ENCODE measurements at regions not wholly inside any gene's neighbourhood (a gene's known extent, or its start where the extent isn't known, plus 50 kb on each side); places are given as distances from the start of the nearest gene placed in this dataset.

- Histone ChIP-seq H3K27ac (replicated peaks) (no peak overlapping the region), H3K27me3 (ENCODE audit: insufficient read depth, poor library complexity, severe bottlenecking) (no peaks in the 10 kb centered on the region), H3K4me3 (replicated peaks; ENCODE audit: insufficient read depth, low read length) (no peak overlapping the region)
- TF ChIP-seq POLR2AphosphoS5 (IDR thresholded peaks at IDR 0.05; ENCODE audit: low read depth): no peak
- TF ChIP-seq GABPA (IDR thresholded peaks at IDR 0.05; ENCODE audit: low read depth): no peak
- no peak for TF ChIP-seq REST (IDR thresholded peaks at IDR 0.05; ENCODE audit: insufficient replicate concordance, low read depth)
- no peak for TF ChIP-seq SPI1 (IDR thresholded peaks at IDR 0.05; ENCODE audit: borderline replicate concordance, low read depth)
- TF ChIP-seq, protein P1, sequence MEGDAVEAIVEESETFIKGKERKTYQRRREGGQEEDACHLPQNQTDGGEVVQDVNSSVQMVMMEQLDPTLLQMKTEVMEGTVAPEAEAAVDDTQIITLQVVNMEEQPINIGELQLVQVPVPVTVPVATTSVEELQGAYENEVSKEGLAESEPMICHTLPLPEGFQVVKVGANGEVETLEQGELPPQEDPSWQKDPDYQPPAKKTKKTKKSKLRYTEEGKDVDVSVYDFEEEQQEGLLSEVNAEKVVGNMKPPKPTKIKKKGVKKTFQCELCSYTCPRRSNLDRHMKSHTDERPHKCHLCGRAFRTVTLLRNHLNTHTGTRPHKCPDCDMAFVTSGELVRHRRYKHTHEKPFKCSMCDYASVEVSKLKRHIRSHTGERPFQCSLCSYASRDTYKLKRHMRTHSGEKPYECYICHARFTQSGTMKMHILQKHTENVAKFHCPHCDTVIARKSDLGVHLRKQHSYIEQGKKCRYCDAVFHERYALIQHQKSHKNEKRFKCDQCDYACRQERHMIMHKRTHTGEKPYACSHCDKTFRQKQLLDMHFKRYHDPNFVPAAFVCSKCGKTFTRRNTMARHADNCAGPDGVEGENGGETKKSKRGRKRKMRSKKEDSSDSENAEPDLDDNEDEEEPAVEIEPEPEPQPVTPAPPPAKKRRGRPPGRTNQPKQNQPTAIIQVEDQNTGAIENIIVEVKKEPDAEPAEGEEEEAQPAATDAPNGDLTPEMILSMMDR (IDR thresholded peaks at IDR 0.05; ENCODE audit: insufficient read depth, low read length): no peak
- DNase-seq (ENCODE audit: low read depth in 1 of 2, low spot score in 1 of 2): no peak
Measured at GRCh38 chr21:43315244-43316137, 111.4 kb downstream of the SIK1 start.

GRCh38 chr21:43313939-43314405 lies 113.0 kb downstream of the SIK1 start:
- no peak overlapping the region for H3K4me3 ChIP-seq (replicated peaks; ENCODE audit: insufficient read depth, low read length)
- TF ChIP-seq, protein P1 (IDR thresholded peaks at IDR 0.05; ENCODE audit: insufficient read depth, low read length): no peak
- no peak for TF ChIP-seq POLR2AphosphoS5 (IDR thresholded peaks at IDR 0.05; ENCODE audit: low read depth)
- TF ChIP-seq GABPA (IDR thresholded peaks at IDR 0.05; ENCODE audit: low read depth): no peak
- DNase-seq (ENCODE audit: low read depth in 1 of 2, low spot score in 1 of 2): no peak
- no peak overlapping the region for H3K27ac ChIP-seq (replicated peaks)
- no peaks in the 10 kb centered on the region for H3K27me3 ChIP-seq (ENCODE audit: insufficient read depth, poor library complexity, severe bottlenecking)

DNA sequence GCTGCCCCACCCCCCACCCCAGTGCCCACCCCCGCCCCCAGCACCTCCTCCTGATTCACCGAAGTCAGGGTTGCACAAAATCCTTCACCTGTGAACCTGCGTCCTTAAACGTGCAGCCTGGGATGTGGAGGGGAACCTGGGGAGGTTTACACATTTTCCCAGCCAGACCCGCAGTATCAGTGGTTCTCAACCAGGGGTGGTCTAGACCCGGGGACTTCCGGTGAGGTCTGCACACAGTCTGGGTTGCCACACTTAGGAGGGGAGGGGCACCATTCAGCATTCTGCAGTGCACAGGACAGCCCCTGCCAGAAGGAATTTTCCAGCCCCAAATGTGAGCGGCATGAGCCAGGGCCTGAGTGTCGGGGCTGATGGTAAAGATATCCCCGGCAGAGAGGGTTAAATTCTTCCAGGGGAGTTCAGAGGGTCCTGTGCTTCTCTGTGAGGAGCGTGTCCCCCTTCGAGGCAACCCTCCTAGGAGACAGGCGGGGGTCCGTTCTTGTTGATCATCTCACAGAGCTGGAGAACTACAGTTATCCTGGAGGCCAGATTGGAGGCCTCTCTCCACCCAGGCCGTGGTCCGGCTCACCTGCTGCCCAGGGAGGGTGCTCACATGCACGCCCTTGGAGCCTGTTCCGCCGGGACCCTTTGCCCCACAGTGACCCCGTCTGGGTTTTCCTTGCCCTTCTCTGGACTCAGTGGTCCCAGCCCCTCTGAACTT lies 113.6 kb downstream of the SIK1 start:
- TF ChIP-seq SPI1 (IDR thresholded peaks at IDR 0.05; ENCODE audit: borderline replicate concordance, low read depth): no peak
- no peak for DNase-seq (ENCODE audit: low read depth in 1 of 2, low spot score in 1 of 2)
- no peak overlapping the region for H3K4me3 ChIP-seq (replicated peaks; ENCODE audit: insufficient read depth, low read length)
- H3K27me3 ChIP-seq (ENCODE audit: insufficient read depth, poor library complexity, severe bottlenecking): no peaks in the 10 kb centered on the region
- no peak overlapping the region for H3K27ac ChIP-seq (replicated peaks)

DNA sequence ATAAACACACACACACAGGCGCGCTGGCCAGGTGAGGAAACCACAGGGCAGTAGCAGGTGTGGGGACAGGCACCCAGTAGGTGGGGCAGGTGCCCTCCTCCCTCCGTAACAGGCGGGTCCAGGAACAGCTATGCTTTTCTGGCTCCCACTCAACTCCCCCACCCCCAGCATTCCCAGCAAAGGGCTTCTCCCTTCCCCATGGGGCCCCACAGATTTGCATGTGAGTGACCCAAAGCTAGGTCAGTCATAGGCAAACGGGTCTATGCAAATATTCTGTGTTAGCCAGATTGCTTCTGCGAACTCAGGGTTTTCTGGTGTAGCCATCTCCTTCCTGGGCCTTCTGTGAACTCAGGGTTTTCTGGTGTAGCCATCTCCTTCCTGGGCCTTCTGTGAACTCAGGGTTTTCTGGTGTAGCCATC lies 114.2 kb downstream of the SIK1 start:
- no peak overlapping the region for H3K27ac ChIP-seq (replicated peaks)
- no peaks in the 10 kb centered on the region for H3K27me3 ChIP-seq (ENCODE audit: insufficient read depth, poor library complexity, severe bottlenecking)
- TF ChIP-seq POLR2AphosphoS5 (IDR thresholded peaks at IDR 0.05; ENCODE audit: low read depth) (no peak), REST (IDR thresholded peaks at IDR 0.05; ENCODE audit: insufficient replicate concordance, low read depth) (no peak), SPI1 (IDR thresholded peaks at IDR 0.05; ENCODE audit: borderline replicate concordance, low read depth) (no peak), GABPA (IDR thresholded peaks at IDR 0.05; ENCODE audit: low read depth) (no peak)
- TF ChIP-seq, protein P1 (IDR thresholded peaks at IDR 0.05; ENCODE audit: insufficient read depth, low read length): no peak
- no peak for DNase-seq (ENCODE audit: low read depth in 1 of 2, low spot score in 1 of 2)
- no peak overlapping the region for H3K4me3 ChIP-seq (replicated peaks; ENCODE audit: insufficient read depth, low read length)
